Vagina (tissue), 2 donors: ENCODE measurements at regions not wholly inside any gene's neighbourhood (a gene's known extent, or its start where the extent isn't known, plus 50 kb on each side); places are given as distances from the start of the nearest gene placed in this dataset.

Experiments used
- POLR2AphosphoS5 ChIP-seq, 2 donors: sonication (generic); formaldehyde crosslinking; IDR thresholded peaks; one replicate each; pipeline ENCODE4 v1.9.0; 2017; ENCODE audit warnings: antibody characterized with exemption in 2 of 2, mild to moderate bottlenecking in 2 of 2, low read depth in 1 of 2; ENCODE audit not compliant: insufficient read depth in 1 of 2
- TF ChIP-seq, protein P1 (sequence below), 3 experiments: fragments of 450-650 bp in 2 of 3; fragments of 200-600 bp in 1 of 3; sonication (generic) in 1 of 3; IDR thresholded peaks; one replicate each; pipeline ENCODE4 v1.5.1; 2017 to 2019; ENCODE audit warnings: antibody characterized with exemption in 3 of 3, mild to moderate bottlenecking in 2 of 3, moderate library complexity in 2 of 3

DNA sequence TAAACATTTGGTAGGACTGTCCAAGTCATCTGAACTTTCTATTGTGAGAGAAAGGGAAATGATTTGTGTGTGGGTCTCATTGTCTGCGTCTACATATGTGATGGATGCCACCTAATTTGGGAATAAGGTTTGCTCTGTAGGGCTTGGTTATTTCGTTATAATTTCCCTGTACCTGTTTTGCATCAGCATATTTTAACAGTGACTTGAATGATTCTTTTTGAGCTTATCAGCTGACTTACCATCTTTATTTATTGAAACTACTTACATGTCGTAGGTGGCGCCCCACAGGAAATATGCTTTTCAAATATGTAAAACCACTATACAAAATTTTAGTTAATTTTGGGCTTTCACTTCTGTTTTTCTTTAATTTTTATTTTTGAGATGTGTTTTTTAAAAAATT, 56.5 kb upstream of the BCAT1 start:
- TF ChIP-seq, protein P1, sequence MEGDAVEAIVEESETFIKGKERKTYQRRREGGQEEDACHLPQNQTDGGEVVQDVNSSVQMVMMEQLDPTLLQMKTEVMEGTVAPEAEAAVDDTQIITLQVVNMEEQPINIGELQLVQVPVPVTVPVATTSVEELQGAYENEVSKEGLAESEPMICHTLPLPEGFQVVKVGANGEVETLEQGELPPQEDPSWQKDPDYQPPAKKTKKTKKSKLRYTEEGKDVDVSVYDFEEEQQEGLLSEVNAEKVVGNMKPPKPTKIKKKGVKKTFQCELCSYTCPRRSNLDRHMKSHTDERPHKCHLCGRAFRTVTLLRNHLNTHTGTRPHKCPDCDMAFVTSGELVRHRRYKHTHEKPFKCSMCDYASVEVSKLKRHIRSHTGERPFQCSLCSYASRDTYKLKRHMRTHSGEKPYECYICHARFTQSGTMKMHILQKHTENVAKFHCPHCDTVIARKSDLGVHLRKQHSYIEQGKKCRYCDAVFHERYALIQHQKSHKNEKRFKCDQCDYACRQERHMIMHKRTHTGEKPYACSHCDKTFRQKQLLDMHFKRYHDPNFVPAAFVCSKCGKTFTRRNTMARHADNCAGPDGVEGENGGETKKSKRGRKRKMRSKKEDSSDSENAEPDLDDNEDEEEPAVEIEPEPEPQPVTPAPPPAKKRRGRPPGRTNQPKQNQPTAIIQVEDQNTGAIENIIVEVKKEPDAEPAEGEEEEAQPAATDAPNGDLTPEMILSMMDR (IDR thresholded peaks at IDR 0.05), result no peak
- no peak for TF ChIP-seq POLR2AphosphoS5 (IDR thresholded peaks at IDR 0.05; ENCODE audit: insufficient read depth in 1 of 2, low read depth in 1 of 2)
